C4-2B (cell line): ENCODE measurements at regions not wholly inside any gene's neighbourhood (a gene's known extent, or its start where the extent isn't known, plus 50 kb on each side); places are given as distances from the start of the nearest gene placed in this dataset.

ENCODE experiments used
- ZFX ChIP-seq: fragments of 450-650 bp; IDR thresholded peaks from 2 replicates; pipeline ENCODE4 v1.6.1; 2017
- TF ChIP-seq, protein P1 (sequence below): fragments of 450-650 bp; conservative IDR thresholded peaks from 2 replicates; pipeline ENCODE4 v1.5.1; 2017; ENCODE audit warnings: mild to moderate bottlenecking

DNA sequence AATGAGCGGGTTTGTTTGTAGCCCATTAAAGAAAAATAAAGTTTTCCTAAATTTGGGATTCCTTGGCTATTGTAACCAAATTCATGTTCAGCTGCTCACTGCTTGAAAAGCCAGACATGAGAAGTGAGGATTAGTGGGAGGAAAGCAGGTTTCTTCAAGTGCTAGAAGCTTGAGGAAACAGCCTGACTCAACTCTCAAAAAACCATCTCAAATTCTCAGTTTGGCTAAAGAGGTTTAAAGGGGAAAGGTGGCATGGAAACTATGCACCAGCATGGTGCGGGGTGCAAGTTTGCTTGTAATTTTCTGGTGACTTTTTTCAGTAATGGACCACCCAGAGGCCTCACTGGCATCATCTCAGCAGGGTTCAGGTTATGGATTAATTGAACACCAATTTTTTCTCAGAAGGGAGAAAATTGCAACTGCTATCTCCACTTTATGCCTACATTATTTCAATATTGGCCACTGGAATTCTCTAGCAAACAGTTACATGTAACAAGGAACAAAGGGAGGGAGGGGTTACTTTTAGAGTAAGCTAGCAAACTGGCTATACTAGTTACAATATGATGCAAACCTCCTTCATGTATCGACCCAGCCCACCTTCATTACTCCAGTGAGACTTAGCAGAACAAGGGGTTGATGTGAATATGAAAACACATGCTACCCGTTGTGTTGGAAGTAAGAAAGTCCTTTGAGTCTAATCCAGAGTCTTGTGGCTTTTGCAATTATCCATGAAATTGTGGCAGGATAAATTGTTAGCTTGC, 85.0 kb upstream of the IFNGR1 start:
- TF ChIP-seq, protein P1, sequence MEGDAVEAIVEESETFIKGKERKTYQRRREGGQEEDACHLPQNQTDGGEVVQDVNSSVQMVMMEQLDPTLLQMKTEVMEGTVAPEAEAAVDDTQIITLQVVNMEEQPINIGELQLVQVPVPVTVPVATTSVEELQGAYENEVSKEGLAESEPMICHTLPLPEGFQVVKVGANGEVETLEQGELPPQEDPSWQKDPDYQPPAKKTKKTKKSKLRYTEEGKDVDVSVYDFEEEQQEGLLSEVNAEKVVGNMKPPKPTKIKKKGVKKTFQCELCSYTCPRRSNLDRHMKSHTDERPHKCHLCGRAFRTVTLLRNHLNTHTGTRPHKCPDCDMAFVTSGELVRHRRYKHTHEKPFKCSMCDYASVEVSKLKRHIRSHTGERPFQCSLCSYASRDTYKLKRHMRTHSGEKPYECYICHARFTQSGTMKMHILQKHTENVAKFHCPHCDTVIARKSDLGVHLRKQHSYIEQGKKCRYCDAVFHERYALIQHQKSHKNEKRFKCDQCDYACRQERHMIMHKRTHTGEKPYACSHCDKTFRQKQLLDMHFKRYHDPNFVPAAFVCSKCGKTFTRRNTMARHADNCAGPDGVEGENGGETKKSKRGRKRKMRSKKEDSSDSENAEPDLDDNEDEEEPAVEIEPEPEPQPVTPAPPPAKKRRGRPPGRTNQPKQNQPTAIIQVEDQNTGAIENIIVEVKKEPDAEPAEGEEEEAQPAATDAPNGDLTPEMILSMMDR: no peak
- no peak for TF ChIP-seq ZFX
